HCT116 (cell line): ENCODE measurements at regions not wholly inside any gene's neighbourhood (a gene's known extent, or its start where the extent isn't known, plus 50 kb on each side); places are given as distances from the start of the nearest gene placed in this dataset.

ENCODE experiments used
- ATAC-seq: fragments of 200-7000 bp; cut with Tn5 transposase; 2 replicates; pipeline ENCODE4 v1.9.1; 2020; ENCODE audit warnings: mild to moderate bottlenecking, moderate library complexity
- BruUV-seq: library from RNA; stranded (reverse); fragments of 400-500 nt; replicated peaks from 2 replicates; lab custom pipeline; 2021; lab: Mats Ljungman, UMichigan
- CTCF ChIA-PET: fragments of 300-600 bp; sonication (Branson Sonifier 250); formaldehyde crosslinking; loops from one replicate; lab custom pipeline; 2021; ENCODE audit warnings: antibody characterized with exemption; lab: Charles Lee
- POLR2A ChIA-PET: fragments of 300-600, 350-600 bp; sonication (Branson Sonifier 250); formaldehyde crosslinking; loops from one replicate; lab custom pipeline; 2021; ENCODE audit warnings: antibody characterized with exemption; lab: Charles Lee
- RAD21 ChIA-PET, 2 experiments: fragments of 300-600 bp; sonication (Branson Sonifier 250); formaldehyde crosslinking; loops; one replicate each; lab custom pipeline; 2023; ENCODE audit warnings: low total read pairs in 2 of 2; ENCODE audit not compliant: uncharacterized antibody in 2 of 2, unreplicated experiment in 2 of 2, low non-redundant PET in 1 of 2; lab: Charles Lee
- DNase-seq: peaks from one replicate; pipeline ENCODE4 v3.0.0-alpha.2; 2010; ENCODE audit warnings: low read depth, low spot score
- H2AFZ ChIP-seq: fragments of 200-600 bp; shearing (Covaris generic), sonication (generic); 2 replicates; pipeline ENCODE4 v1.6.1; 2017; ENCODE audit warnings: low read depth, mixed run types, mixed read lengths, antibody characterized with exemption, low read length; ENCODE audit not compliant: poor library complexity, severe bottlenecking
- H3K27ac ChIP-seq: 2 replicates; pipeline ENCODE4 v1.5.1; 2012; ENCODE audit warnings: low read depth, low read length
- H3K27me3 ChIP-seq: fragments of 200-600 bp; sonication (generic); 2 replicates; pipeline ENCODE4 v1.6.1; 2016; ENCODE audit warnings: mixed run types, low read length, mixed read lengths; ENCODE audit not compliant: insufficient read depth
- H3K36me3 ChIP-seq, 2 experiments: fragments of 200-500 bp in 1 of 2; fragments of 200-600 bp in 1 of 2; sonication (Bioruptor generic) in 1 of 2; sonication (generic) in 1 of 2; 2 replicates each; pipeline versions ENCODE4 v1.5.1 to v1.6.1; 2014 to 2016; ENCODE audit warnings: low read length in 2 of 2, inconsistent platforms in 1 of 2, mixed read lengths in 1 of 2, mixed run types in 1 of 2; ENCODE audit not compliant: insufficient read depth in 2 of 2, control insufficient read depth in 1 of 2
- H3K4me1 ChIP-seq, 2 experiments: fragments of 200-600 bp in 1 of 2; sonication (generic) in 1 of 2; 2 replicates each; pipeline versions ENCODE4 v1.5.1 to v1.6.1; 2012 to 2017; ENCODE audit warnings: low read length in 2 of 2, inconsistent platforms in 1 of 2, mild to moderate bottlenecking in 1 of 2, mixed read lengths in 1 of 2, mixed run types in 1 of 2, moderate library complexity in 1 of 2; ENCODE audit not compliant: insufficient read depth in 2 of 2, control insufficient read depth in 1 of 2
- H3K4me2 ChIP-seq: fragments of 200-600 bp; sonication (generic); 2 replicates; pipeline ENCODE4 v1.6.1; 2017; ENCODE audit warnings: mixed run types, low read length, mixed read lengths
- H3K4me3 ChIP-seq, 2 experiments: fragments of 200-600 bp in 1 of 2; sonication (generic) in 1 of 2; replicated peaks in 1 of 2; 2 replicates each; pipeline ENCODE4 v1.5.1; 2011 to 2016; ENCODE audit warnings: low read length in 2 of 2, control low read depth in 1 of 2, low read depth in 1 of 2, mild to moderate bottlenecking in 1 of 2, mixed read lengths in 1 of 2, mixed run types in 1 of 2
- H3K79me2 ChIP-seq: fragments of 200-600 bp; sonication (generic); 2 replicates; pipeline ENCODE4 v1.6.1; 2017; ENCODE audit warnings: mild to moderate bottlenecking, mixed run types, low read length, moderate library complexity, mixed read lengths; ENCODE audit not compliant: insufficient read depth
- H3K9ac ChIP-seq: fragments of 200-600 bp; sonication (generic); 2 replicates; pipeline ENCODE4 v1.6.1; 2016; ENCODE audit warnings: low read length, mixed read lengths
- H3K9me2 ChIP-seq: fragments of 200-600 bp; sonication (generic), shearing (Covaris generic); 2 replicates; pipeline ENCODE4 v1.6.1; 2017; ENCODE audit warnings: mixed run types, mild to moderate bottlenecking, moderate library complexity; ENCODE audit not compliant: insufficient read depth
- H3K9me3 ChIP-seq, 2 experiments: fragments of 200-500 bp in 1 of 2; fragments of 200-600 bp in 1 of 2; sonication (Bioruptor generic) in 1 of 2; sonication (generic) in 1 of 2; 2 replicates each; pipeline ENCODE4 v1.6.1; 2014 to 2017; ENCODE audit warnings: low read length in 2 of 2, mixed read lengths in 2 of 2, inconsistent platforms in 1 of 2, low read depth in 1 of 2, mild to moderate bottlenecking in 1 of 2, mixed run types in 1 of 2, moderate library complexity in 1 of 2; ENCODE audit not compliant: control insufficient read depth in 1 of 2, insufficient read depth in 1 of 2
- H4K20me1 ChIP-seq: fragments of 200-600 bp; sonication (generic), shearing (Covaris generic); 2 replicates; pipeline ENCODE4 v1.6.1; 2017; ENCODE audit warnings: mixed run types, mild to moderate bottlenecking, moderate library complexity; ENCODE audit not compliant: insufficient read depth
- CTCF ChIP-seq, 3 experiments: fragments of 200-600 bp in 1 of 3; sonication (generic) in 1 of 3; IDR thresholded peaks in 2 of 3; conservative IDR thresholded peaks in 1 of 3; 2 replicates each; pipeline ENCODE4 v1.5.1; 2012 to 2017; ENCODE audit warnings: low read depth in 2 of 3, low read length in 2 of 3, antibody characterized with exemption in 1 of 3, borderline replicate concordance in 1 of 3, control low read depth in 1 of 3, mild to moderate bottlenecking in 1 of 3, mixed read lengths in 1 of 3, mixed run types in 1 of 3, moderate library complexity in 1 of 3; ENCODE audit not compliant: insufficient read depth in 1 of 3
- EZH2 ChIP-seq: fragments of 200-600 bp; sonication (generic); IDR thresholded peaks from 2 replicates; pipeline ENCODE4 v1.6.1; 2017; ENCODE audit warnings: antibody characterized with exemption, mixed run types
- EZH2phosphoT487 ChIP-seq: fragments of 200-600 bp; IDR thresholded peaks from 2 replicates; pipeline ENCODE4 v1.6.1; 2018; ENCODE audit warnings: antibody characterized with exemption, borderline replicate concordance
- SIN3A ChIP-seq: IDR thresholded peaks from 2 replicates; pipeline ENCODE4 v1.6.1; 2012; ENCODE audit warnings: low read depth
- SP1 ChIP-seq: IDR thresholded peaks from 2 replicates; pipeline ENCODE4 v1.6.1; 2012; ENCODE audit warnings: low read depth
- ZNF274 ChIP-seq: fragments of 200-500 bp; sonication (Bioruptor generic); IDR thresholded peaks from 2 replicates; pipeline ENCODE4 v1.6.1; 2014; ENCODE audit warnings: mild to moderate bottlenecking, low read depth, low read length, inconsistent platforms
- intact Hi-C: fragments of 100-400 bp; cut with micrococcal nuclease; formaldehyde crosslinking; loops from 2 replicates; pipeline ENCODE4 v1.10.0; 2022

GRCh38 chr5:163303718-163304117 is 133.7 kb upstream of the CCNG1 start:
- ATAC-seq: no peak
- POLR2A ChIA-PET: no interaction called here
- no TSS peak for BruUV-seq

GRCh38 chr5:163305655-163306054 is 131.7 kb upstream of the CCNG1 start:
- no peak for ATAC-seq
- H3K79me2 ChIP-seq: no peaks in the 10 kb centered on the region
- TF ChIP-seq SP1: no peak
- TF ChIP-seq ZNF274: no peak
- no peak for TF ChIP-seq SIN3A
- TF ChIP-seq CTCF (IDR thresholded peaks at IDR 0.05 in 2 of 3, conservative IDR thresholded peaks at IDR 0.05 in 1 of 3; ENCODE audit: borderline replicate concordance in 1 of 3, insufficient read depth in 1 of 3, low read depth in 2 of 3, low read length in 2 of 3): no peak
- no peak for TF ChIP-seq EZH2
- no peak for DNase-seq
- no peaks in the 10 kb centered on the region for H3K4me1 ChIP-seq
- no peak overlapping the region for H3K4me2 ChIP-seq
- intact Hi-C loops: loop anchor here (2.0 kb wide), 1 partner anchor 103 kb away; no protein-coding TSS in a partner anchor
- H3K27ac ChIP-seq: no peak overlapping the region
- RAD21 ChIA-PET: no interaction called here
- peaks cover 17% of the 10 kb centered on the region for H3K27me3 ChIP-seq
- no TSS peak for BruUV-seq
- no peaks in the 10 kb centered on the region for H3K36me3 ChIP-seq
- H3K9me3 ChIP-seq: no peaks in the 10 kb centered on the region
- no peak overlapping the region for H2AFZ ChIP-seq
- H3K9ac ChIP-seq: no peak overlapping the region
- no peaks in the 10 kb centered on the region for H4K20me1 ChIP-seq
- POLR2A ChIA-PET: no interaction called here
- no peaks in the 10 kb centered on the region for H3K9me2 ChIP-seq
- H3K4me3 ChIP-seq: no peak overlapping the region
- CTCF ChIA-PET: interaction anchor here (1.7 to 2.0 kb wide), 2 partner anchors 42 to 103 kb away, joined by 8 to 22 read pairs; no protein-coding TSS in a partner anchor

More at GRCh38 chr5:163303718-163304117, 133.7 kb upstream of the CCNG1 start:
- no peaks in the 10 kb centered on the region for H3K9me3 ChIP-seq
- no peak overlapping the region for H3K4me3 ChIP-seq
- intact Hi-C loops: no loop called here
- H4K20me1 ChIP-seq: no peaks in the 10 kb centered on the region
- H3K9ac ChIP-seq: no peak overlapping the region
- H3K79me2 ChIP-seq: no peaks in the 10 kb centered on the region
- H3K4me1 ChIP-seq: no peaks in the 10 kb centered on the region
- no peaks in the 10 kb centered on the region for H3K36me3 ChIP-seq
- TF ChIP-seq EZH2phosphoT487 (no peak), EZH2 (no peak)
- DNase-seq: no peak
- ChIA-PET CTCF (interaction anchor here (1.2 kb wide), 1 partner anchor 44 kb away, joined by 3 read pairs; no protein-coding TSS in a partner anchor), RAD21 (no interaction called here)
- no peak overlapping the region for H3K4me2 ChIP-seq
- peaks cover 17% of the 10 kb centered on the region for H3K27me3 ChIP-seq
- no peak overlapping the region for H2AFZ ChIP-seq
- H3K27ac ChIP-seq: no peak overlapping the region
- no peaks in the 10 kb centered on the region for H3K9me2 ChIP-seq
